EL (cell line): ENCODE measurements at regions not wholly inside any gene's neighbourhood (a gene's known extent, or its start where the extent isn't known, plus 50 kb on each side); places are given as distances from the start of the nearest gene placed in this dataset.

Source experiments
- DNase-seq: peaks from one replicate; pipeline ENCODE4 v3.0.0-alpha.2; 2016

GRCh38 chr17:17398188-17398942 is 78.4 kb upstream of the MED9 start:
- DNase-seq = no peak

DNA sequence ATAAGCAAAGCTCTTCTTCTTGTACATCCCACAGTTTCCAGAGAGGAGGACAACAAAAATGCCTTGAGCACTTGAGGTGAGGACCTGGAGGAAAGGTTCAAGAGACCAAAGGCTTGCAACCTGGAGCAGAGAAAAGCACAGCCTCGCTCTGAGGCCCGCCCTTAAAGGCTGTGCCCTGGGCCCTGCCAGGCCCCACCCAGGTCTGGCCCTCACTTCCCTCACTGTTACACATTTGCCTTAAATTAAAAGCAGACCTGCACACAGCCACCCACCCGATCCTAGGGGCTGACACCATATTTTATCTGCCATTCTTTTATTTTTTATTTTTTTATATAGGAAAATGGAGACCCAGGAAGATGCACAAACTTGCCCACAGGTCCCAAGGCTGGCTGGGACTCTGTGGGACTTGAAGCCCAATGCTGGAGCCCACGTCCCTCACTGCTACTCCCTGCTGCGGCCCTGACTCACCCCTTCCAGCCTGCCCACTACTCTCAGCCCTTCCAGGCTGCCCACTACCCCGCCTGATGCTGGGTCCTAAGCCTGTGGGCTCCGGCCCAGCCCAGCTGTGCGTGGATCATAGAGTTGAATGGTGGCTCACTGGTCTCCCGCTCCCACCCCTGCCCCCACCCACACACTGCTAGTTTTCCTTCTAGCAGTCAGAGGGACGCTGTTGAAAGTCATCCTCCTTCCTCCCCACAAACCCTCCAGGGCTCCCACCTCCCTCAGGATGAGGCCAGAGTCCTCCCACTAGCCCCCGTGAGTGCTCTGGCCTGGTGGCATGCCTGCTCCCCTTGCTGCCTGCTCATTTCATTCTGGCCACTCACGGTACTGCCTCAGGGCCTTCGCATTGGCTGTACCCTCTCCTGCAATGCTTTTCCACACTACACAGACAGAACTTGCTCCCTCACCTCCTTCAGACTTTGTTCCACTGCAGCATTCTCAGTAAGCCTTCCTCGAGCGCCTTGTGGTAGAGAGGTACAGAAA is 77.6 kb upstream of the MED9 start:
- DNase-seq = no peak

DNA sequence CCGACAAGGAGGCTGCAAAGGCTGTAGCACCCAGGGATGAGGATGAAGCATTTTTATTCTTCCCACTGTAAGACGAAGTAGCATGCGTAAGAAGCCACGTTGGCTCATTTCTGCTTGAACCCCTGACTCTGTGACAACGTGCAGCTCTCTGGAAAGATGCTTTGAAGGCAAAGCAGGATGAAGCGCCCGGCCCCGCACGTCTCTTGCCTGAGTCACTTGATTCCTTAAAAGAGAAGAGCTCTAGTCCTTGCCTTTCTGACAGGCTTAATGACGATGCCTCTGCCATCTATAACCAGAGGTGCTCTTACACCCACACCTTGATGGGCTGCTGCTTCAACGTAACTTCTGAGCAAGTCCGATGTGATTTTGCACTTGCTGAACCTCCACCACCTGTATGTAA is 76.7 kb upstream of the MED9 start:
- DNase-seq = no peak

DNA sequence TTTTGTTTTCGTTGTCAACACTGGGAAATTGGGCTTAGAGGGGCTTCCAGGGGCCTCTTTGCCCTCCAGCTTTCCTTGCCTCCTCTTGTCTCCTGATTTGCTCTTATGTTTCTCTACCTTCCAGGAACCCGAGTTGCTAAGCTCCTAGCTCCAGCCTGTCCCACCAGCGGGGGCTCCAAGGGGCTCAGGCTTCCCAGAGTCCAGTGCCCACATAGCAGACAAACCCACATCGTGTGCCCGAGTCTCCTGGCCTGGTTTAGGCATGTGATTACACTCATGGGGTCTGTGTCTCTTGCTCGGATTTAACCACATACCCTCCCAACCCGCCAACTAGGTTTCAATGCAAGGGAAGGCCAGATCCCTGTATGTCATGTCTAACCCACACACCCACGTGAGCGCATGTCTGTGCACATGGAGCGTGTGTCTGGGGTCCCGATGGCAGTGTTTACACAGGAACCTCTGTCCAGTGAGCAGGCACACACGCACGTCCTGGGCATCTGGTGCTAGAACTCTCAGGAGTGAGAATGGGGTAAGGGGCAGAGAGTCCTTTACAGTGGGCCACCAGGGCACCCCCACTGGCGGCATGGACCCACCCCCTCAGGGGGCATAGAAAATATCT is 76.1 kb upstream of the MED9 start:
- DNase-seq = no peak

- peak; percentile 62 for DNase-seq
Observed at GRCh38 chr17:17401271-17401781, 75.5 kb upstream of the MED9 start.

DNA sequence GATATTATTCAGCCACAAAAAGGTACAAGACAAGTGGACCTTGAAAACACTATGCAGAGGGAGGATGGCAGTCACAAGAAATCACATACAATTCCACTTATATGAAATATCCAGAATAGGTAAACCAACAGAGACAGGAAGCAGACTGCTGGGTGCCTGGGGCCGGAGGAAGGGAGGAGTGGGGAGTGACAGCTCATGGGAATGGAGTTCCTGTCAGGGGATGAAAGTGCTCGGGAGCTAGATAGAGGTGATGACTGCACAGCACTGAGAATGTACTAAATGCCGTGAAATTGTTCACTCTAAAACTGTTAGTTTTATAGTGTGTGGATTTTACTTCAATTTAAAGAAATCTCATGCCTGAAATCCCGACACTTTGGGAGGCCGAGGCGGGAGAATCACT is 74.2 kb upstream of the MED9 start:
- peak; percentile 57 for DNase-seq

- no peak for DNase-seq
Observed at GRCh38 chr17:17403065-17403464, 73.7 kb upstream of the MED9 start.

- DNase-seq = no peak
Observed at GRCh38 chr17:17403899-17404576, 72.8 kb upstream of the MED9 start.

- DNase-seq = no peak
Observed at GRCh38 chr17:17405673-17406072, 71.1 kb upstream of the MED9 start.

DNA sequence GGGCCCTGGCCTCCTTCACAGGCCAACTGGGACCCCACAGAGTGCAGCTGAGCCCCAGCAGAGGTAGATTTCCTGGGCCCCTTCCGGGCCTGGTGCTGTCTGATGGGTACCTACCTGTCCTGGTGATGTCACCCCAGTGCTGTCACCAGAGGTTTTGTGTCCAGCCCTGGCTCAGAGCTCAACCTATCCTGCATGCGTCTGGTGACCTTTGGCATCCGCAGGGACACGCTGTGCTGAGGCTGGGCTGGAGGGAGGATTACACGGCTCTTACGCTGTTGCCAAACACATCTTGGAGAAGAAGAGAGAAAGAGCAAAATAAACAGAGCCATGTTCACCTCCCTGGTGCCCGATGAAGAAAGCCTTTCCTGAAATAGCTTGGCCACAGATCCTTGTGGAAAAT is 70.6 kb upstream of the MED9 start:
- no peak for DNase-seq

DNA sequence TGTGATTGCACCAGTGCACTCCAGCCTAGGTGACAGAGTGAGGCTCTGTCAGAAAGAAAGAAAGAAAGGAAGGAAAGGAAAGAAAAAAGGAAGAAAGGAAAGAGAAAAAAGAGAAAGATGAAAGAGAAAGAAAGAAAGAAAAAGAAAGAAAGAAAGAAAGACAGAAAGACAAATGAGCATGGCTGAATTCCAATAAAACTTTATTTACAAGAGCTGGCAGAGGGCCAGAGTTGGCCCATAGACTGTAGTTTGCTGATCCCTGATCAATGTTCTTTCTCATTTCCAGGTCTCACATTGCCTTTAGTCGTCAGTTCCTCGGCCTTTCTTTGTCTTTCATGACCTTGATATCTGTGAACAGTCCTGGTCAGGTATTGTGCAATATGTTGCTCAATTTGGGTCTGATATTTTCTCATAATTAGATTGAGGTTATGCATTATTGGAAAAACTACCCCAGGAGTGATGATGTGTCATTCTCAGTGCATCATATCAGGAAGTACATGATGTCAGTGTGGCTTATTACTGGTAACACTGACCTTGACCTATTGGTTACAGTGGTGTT is 68.5 kb upstream of the MED9 start:
- peak; percentile 46 for DNase-seq

DNA sequence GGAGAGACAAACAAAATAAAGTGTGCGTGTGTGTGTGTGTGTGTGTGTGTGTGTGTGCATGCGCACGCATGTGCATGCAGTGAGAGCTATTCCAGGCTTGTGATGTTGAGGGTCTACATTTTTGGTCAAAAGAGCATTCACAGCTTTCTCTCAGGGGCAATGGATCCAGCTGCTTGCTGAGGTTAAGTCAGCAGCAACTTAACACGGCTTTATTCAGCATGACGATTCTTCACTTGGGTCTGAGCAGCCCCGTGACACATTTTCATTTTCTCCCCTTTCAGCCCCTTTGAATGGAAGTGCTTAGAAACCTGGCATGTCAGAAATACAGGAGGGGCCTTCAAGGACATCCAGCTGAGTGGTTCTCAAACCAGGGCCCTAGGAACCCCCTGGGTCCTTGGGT is 66.4 kb upstream of the MED9 start:
- DNase-seq = no peak

- DNase-seq = peak; percentile 48
Observed at GRCh38 chr17:17411692-17412091, 65.1 kb upstream of the MED9 start.

DNA sequence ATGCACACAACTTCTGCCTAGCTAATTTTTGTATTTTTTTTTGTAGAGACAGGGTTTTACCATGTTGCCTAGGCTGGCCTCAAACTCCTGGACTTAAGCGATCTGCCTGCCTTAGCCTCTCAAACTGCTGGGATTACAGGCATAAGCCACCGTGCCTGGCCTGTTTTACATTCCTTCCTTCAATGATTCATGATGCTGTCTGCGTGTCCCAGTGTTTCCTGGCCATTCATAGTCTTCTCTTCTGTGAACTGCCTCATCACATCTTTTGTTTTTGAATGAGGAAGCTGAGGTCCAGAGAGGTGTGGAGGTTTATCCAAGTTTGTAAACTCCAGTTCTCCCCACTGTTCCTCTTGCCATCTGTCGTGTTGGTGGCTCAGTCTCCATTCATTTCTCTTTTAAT is 64.5 kb upstream of the MED9 start:
- peak; percentile 77 for DNase-seq

GRCh38 chr17:17413215-17413792 is 63.5 kb upstream of the MED9 start:
- DNase-seq = no peak

- no peak for DNase-seq
Observed at GRCh38 chr17:17413821-17414220, 63.0 kb upstream of the MED9 start.

DNA sequence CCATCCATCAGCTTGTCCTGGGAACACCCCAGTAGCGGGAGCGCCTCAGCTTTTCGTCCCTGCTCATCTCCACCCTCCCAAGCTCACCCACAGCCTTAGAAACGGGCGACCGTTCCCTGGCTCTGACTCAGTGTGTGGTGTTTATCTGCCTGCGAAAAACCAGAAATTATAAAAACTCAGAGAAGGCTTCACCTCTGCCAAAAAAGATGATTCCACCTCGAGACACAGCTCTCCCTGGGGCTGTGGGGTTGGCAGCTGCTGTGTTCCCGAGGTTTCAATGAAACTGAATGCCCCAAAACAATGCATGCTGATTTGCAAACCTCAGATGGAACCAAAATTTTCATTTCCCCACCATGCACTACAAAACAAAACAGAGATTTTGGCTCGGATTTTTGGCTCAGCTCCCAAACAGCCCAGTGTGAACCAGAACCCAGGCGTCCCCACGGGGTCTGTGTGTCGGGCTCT is 62.4 kb upstream of the MED9 start:
- DNase-seq = peak; percentile 61

- no peak for DNase-seq
Observed at GRCh38 chr17:17415006-17415405, 61.8 kb upstream of the MED9 start.

GRCh38 chr17:17416007-17416399 is 60.8 kb upstream of the MED9 start:
- DNase-seq = peak; percentile 75

GRCh38 chr17:17416400-17417360 is 60.1 kb upstream of the MED9 start:
- DNase-seq = peak; percentile 59

GRCh38 chr17:17417718-17418181 is 59.0 kb upstream of the MED9 start:
- no peak for DNase-seq
